HG03432 (cell line): ENCODE measurements at regions not wholly inside any gene's neighbourhood (a gene's known extent, or its start where the extent isn't known, plus 50 kb on each side); places are given as distances from the start of the nearest gene placed in this dataset.

Source experiments
- ATAC-seq: cut with Tn5 transposase; IDR thresholded peaks from one replicate; pipeline ENCODE4 v1.9.1; 2021; ENCODE audit warnings: mild to moderate bottlenecking, moderate library complexity; ENCODE audit not compliant: unreplicated experiment

DNA sequence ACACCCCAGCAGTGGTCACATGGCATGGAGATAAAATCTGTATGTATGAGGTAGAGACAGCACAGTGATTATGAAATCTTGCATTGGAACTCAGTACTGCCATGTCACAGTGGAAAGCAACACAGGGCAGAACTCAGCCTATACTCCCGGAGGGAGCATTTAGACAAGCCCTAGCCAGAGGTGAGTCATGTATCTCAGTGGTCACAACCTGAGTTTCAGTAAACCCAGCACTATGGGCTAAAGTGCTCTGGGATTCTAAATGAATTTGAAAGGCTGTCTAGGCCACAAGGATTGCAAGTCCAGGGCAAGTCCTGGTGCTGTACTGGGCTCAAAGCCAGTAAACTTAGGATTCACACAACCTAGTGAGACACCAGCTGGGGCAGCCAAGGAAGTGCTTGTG, 1717.1 kb upstream of the RAG2 start:
- ATAC-seq, result no peak

DNA sequence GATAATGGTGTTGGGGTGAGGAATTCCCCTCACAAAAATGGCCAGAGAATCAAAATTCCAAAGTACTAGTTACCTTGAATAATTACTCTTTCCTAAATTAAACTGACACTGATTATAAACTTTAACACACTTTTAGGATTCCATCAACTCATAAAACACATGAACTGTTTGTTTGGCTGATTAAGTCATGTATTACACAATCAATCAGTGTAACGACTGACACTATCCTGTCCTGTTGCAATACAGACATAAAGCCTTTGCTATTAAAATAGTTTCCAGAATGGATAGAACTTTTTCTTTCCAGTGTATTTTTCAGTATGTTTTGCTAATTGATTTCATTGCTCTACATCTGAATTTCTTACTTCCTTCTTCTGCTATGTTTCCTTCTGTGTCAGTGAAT, 1709.4 kb upstream of the RAG2 start:
- no peak for ATAC-seq

- no peak for ATAC-seq
Measured at GRCh38 chr11:38305682-38306081, 1707.6 kb upstream of the RAG2 start.

- no peak for ATAC-seq
Measured at GRCh38 chr11:38304926-38305325, 1706.9 kb upstream of the RAG2 start.

DNA sequence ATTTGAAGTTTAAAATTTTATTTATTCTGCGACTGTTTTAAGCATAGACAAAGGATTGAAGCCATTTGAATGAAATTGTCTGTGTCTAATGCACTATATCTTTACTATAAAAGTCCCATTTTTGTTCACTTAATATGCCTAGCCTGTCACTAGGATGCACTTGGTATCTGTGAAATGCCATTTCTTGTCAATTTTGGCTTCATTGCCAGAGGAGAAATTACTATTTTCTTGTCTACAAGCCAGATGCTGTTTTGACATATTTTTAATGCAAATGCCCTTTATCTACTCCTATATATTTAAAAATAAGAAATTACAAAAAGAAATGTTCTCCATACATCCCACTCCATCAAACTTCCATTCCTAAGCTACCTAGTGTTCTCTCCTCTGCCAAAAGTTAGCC, 1704.5 kb upstream of the RAG2 start:
- ATAC-seq, result no peak

DNA sequence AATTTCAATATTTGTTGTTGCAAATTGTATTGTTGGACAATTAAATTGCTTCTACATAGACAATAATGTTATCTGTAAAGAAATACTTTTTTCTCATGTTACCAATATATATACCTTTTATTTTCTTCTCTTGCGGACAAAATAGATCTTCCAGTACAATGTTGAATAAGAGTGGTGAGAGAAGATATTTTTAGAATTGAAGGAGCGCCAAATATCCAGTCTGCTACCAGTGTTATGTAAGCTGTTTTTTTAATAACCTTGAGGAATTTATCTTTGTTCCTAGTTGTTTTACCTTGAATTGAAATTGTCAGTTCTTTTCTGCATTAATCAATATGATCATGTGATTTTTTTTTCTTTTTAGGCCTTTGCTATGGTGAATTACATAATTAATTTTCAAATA, 1702.5 kb upstream of the RAG2 start:
- no peak for ATAC-seq

DNA sequence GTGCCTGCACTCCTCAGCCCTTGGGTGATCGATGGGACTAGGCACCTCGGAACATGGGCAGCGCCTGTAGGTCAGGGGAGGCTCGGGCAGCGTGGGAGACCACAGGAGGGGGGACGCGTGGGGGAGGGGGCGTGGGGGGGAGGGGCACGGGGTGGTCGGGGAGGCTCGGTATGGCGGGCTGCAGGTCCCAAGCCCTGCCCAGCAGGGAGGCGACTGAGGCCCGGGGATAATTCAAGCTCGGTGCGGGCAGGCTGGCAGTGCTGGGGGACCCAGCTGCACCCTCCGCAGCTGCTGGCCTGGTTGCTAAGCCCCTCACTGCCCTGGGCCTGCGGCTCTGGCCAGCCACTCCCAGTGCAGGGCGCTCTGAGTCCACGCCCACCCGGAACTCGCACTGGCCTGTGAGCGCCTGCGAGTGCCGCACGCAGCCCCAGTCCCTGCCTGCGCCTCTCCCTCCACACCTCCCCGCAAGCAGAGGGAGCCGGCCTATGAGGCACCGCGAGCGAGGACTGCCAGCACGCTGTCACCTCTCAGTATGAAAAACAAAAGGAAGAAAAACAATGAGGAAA, 1698.3 kb upstream of the RAG2 start:
- no peak for ATAC-seq

DNA sequence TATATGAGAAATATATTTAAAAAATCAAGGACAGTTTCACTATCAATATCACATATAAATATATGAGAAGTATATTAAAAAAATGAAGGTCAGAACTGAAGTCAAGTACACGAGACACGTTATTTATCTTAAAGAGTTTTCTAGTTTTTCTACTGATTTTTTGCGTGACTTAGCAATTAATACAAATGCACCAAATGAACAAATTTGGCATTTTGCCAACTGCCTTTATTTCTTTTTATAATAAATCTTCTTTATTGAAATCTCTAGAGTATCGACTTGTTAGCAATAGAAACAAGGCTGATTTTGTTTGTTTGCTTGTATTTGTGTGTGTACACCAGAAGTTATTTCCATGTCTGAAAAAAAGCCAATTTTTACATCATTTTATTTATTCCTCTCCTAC, 1684.7 kb upstream of the RAG2 start:
- no peak for ATAC-seq

GRCh38 chr11:38278457-38279141, 1680.6 kb upstream of the RAG2 start:
- no peak for ATAC-seq

DNA sequence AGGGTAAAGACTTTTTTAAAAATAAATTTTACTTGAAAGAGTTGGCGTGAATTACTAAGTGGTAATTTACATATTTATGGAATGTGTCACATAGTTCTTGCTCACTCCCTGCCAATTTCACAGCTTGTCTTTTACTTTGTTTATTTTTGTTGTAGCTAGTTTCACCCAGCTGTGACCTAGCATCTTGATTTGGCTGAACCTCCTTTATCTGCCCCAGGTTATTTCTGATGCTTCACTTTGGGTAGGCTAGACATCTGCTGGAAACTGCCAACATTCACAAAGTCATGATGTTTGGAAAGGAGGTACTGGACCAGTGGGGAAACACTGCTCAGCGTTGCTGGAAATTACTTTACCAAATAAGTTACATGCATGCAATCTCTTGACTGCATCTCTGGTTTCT, 1676.0 kb upstream of the RAG2 start:
- ATAC-seq, result no peak

GRCh38 chr11:38272376-38272775, 1674.3 kb upstream of the RAG2 start:
- ATAC-seq, result no peak

GRCh38 chr11:38266691-38267090, 1668.7 kb upstream of the RAG2 start:
- ATAC-seq, result no peak

GRCh38 chr11:38256436-38256835, 1658.4 kb upstream of the RAG2 start:
- no peak for ATAC-seq

GRCh38 chr11:38254913-38255312, 1656.9 kb upstream of the RAG2 start:
- no peak for ATAC-seq

- ATAC-seq, result no peak
Measured at GRCh38 chr11:38252620-38253019, 1654.6 kb upstream of the RAG2 start.

- no peak for ATAC-seq
Measured at GRCh38 chr11:38246451-38246850, 1648.4 kb upstream of the RAG2 start.

DNA sequence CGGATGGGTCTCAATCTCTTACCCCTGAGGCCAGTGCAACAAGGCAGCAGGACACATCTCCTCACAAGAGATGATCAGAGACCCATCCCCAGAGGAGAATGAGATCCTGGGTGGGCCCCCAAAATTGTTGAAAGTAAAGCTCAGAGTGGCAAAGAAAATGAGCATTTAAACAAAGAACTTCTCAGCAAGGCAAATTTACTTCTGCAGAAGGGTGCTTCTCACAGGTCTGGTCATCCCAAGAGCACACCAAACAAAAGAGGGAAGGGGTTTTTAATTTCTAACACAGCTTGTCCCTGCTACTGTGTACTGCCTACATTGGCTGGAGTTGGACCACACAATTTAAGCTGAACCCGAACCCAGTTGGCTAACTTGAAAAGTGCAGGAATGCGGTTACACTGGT, 1628.6 kb upstream of the RAG2 start:
- ATAC-seq, result no peak

DNA sequence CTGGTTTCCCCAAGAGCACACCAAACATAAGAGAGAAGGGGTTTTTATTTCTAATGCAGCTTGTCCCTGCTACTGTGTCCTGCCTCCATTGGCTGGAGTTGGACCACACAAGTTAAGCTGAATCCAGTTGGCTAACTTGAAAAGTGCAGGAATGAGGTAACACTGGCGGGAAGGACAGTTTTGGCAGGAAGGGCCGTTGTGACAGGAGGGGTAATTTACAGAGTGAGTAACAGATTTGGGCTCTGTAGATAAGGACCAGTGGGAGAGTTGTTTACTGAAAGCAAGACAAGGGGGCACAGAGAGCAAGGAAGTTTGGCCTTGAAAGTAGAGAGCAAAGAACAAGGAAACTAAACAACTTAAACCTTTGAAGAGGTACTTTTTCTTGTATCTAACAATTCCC, 1623.3 kb upstream of the RAG2 start:
- no peak for ATAC-seq

GRCh38 chr11:38219636-38220035, 1621.6 kb upstream of the RAG2 start:
- ATAC-seq, result no peak

- ATAC-seq, result no peak
Measured at GRCh38 chr11:38208951-38209350, 1610.9 kb upstream of the RAG2 start.

GRCh38 chr11:38206663-38207062, 1608.6 kb upstream of the RAG2 start:
- ATAC-seq, result no peak

DNA sequence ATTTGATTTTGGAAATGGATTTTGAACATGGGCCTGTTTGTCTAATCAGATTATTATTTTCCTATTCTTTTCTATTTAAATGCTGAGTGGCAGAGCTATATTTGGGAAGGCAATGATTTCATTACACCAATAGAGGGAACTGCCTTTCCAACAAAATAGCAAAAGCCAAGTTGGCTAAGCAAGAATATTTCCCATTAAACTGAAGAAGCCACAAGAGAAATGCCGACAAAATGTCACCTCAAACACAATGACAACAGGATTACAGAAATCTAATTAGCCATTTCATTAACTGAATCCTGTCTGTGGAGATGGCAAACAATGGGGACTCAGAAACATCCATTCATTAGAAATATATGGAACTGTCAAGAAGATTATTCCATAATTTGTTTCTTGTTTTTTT, 1593.1 kb upstream of the RAG2 start:
- no peak for ATAC-seq
